ENCODE measurements at regions not wholly inside any gene's neighbourhood (a gene's known extent, or its start where the extent isn't known, plus 50 kb on each side); places are given as distances from the start of the nearest gene placed in this dataset.
"Not testable (repeated sequence)": the region's sequence is repeated elsewhere in the genome, so short reads cannot be mapped to it uniquely, and the experiment has no call there.

- DNase-seq (ENCODE audit: low spot score): no peak
These were observed 375.8 kb upstream of the ARPP21 start for GRCh38 chr3:35263477-35263876.

- DNase-seq (ENCODE audit: low spot score): not testable (repeated sequence)
These were observed 373.3 kb upstream of the ARPP21 start for GRCh38 chr3:35266065-35266464.

GRCh38 chr3:35275768-35276167 lies 363.6 kb upstream of the ARPP21 start:
- DNase-seq (ENCODE audit: low spot score): no peak

- no peak for DNase-seq (ENCODE audit: low spot score)
These were observed 362.8 kb upstream of the ARPP21 start for GRCh38 chr3:35276568-35276967.

GRCh38 chr3:35291471-35292236 lies 347.7 kb upstream of the ARPP21 start:
- no peak for DNase-seq (ENCODE audit: low spot score)

GRCh38 chr3:35292568-35292967 lies 346.8 kb upstream of the ARPP21 start:
- DNase-seq (ENCODE audit: low spot score): no peak

GRCh38 chr3:35295906-35296305 lies 343.4 kb upstream of the ARPP21 start:
- no peak for DNase-seq (ENCODE audit: low spot score)

GRCh38 chr3:35296533-35296932 lies 342.8 kb upstream of the ARPP21 start:
- no peak for DNase-seq (ENCODE audit: low spot score)

GRCh38 chr3:35296944-35297343 lies 342.4 kb upstream of the ARPP21 start:
- not testable (repeated sequence) for DNase-seq (ENCODE audit: low spot score)

- no peak for DNase-seq (ENCODE audit: low spot score)
These were observed 333.9 kb upstream of the ARPP21 start for GRCh38 chr3:35305406-35305805.

- DNase-seq (ENCODE audit: low spot score): no peak
These were observed 332.0 kb upstream of the ARPP21 start for GRCh38 chr3:35307296-35307695.

- not testable (repeated sequence) for DNase-seq (ENCODE audit: low spot score)
These were observed 322.5 kb upstream of the ARPP21 start for GRCh38 chr3:35316841-35317240.

GRCh38 chr3:35320646-35321407 lies 318.5 kb upstream of the ARPP21 start:
- DNase-seq (ENCODE audit: low spot score): no peak

- peak; percentile 53 for DNase-seq (ENCODE audit: low spot score)
These were observed 317.3 kb upstream of the ARPP21 start for GRCh38 chr3:35322070-35322469.

- no peak for DNase-seq (ENCODE audit: low spot score)
These were observed 303.6 kb upstream of the ARPP21 start for GRCh38 chr3:35335703-35336102.

GRCh38 chr3:35336601-35337000 lies 302.7 kb upstream of the ARPP21 start:
- DNase-seq (ENCODE audit: low spot score): no peak

GRCh38 chr3:35338186-35338585 lies 301.1 kb upstream of the ARPP21 start:
- DNase-seq (ENCODE audit: low spot score): no peak

GRCh38 chr3:35380196-35380595 lies 259.1 kb upstream of the ARPP21 start:
- DNase-seq (ENCODE audit: low spot score): no peak

GRCh38 chr3:35383216-35383615 lies 256.1 kb upstream of the ARPP21 start:
- DNase-seq (ENCODE audit: low spot score): no peak

- DNase-seq (ENCODE audit: low spot score): no peak
These were observed 255.4 kb upstream of the ARPP21 start for GRCh38 chr3:35383719-35384555.

- DNase-seq (ENCODE audit: low spot score): no peak
These were observed 254.1 kb upstream of the ARPP21 start for GRCh38 chr3:35385271-35385670.

- no peak for DNase-seq (ENCODE audit: low spot score)
These were observed 249.4 kb upstream of the ARPP21 start for GRCh38 chr3:35389907-35390306.

Data from H4 (cell line).